Germinal center (tissue), 1 donor: ENCODE measurements at regions not wholly inside any gene's neighbourhood (a gene's known extent, or its start where the extent isn't known, plus 50 kb on each side); places are given as distances from the start of the nearest gene placed in this dataset.
"Not testable (repeated sequence)": the region's sequence is repeated elsewhere in the genome, so short reads cannot be mapped to it uniquely, and the experiment has no call there.

Source experiments
- DNase-seq: peaks from one replicate; pipeline ENCODE4 v3.0.0; 2012; ENCODE audit warnings: mixed read lengths, low spot score

GRCh38 chr7:20839196-20839735, 52.6 kb upstream of the SP8 start:
- no peak for DNase-seq

GRCh38 chr7:20839987-20840386, 53.3 kb upstream of the SP8 start:
- DNase-seq, result no peak

DNA sequence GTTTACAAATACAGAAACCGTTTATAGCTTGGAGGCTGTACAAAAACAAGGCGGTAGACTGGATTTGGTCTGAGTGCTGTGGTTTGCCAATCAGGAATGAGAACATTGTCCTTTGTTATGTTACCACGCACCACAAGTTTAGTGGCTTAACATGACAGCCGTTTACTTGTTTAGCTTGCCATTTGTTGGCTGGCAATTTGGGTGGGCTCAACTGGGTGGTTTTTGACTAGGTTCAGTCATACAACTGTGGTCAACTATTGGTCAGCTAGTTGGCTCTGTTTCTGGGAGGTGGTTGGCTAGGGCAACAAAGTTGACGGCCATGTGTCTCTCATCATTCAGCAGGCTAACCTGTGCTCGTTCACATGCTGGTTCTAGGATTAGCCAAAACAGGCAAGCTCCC, 60.1 kb upstream of the SP8 start:
- no peak for DNase-seq

- no peak for DNase-seq
These were observed 72.3 kb upstream of the SP8 start for GRCh38 chr7:20858951-20859350.

DNA sequence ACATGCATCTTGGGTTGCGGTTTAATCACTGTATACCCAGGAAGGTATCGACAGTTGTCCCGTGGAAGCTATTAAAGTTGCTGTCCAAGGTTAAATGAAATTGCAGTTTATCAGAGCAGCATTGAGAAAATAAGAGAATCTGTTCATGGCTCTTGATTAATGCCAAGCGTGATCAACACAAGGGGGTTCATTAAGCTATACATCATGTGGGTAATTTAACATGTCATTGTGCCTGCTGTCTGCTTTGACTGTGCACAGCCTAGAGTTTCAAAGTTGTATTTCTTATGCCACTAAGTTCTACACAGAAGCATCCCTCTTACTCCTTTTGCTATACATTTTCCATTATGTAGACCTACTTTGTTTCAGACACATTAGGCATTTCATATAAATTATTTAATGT, 74.8 kb upstream of the SP8 start:
- no peak for DNase-seq

- no peak for DNase-seq
These were observed 75.9 kb upstream of the SP8 start for GRCh38 chr7:20862554-20862953.

GRCh38 chr7:20864221-20864620, 77.5 kb upstream of the SP8 start:
- DNase-seq, result no peak

DNA sequence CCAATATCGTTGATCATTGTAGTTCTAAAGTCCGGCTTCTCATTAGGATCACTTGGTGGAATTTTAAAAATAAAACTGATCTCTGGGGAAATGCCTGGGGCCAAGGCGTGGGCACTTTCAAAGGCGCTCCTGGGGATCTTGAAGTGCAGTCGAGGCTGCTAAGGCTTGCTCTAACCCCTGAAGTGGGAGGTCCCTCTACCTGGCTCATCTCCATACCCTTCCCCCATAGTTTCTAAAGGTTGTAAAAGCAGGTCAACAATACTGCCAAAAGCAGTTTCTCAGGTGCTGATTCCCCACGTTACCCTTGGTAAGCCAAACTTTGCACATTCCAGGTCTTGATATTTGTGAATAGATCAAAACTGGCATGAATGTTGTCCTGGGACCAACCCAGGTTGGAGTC, 79.0 kb upstream of the SP8 start:
- DNase-seq, result no peak

DNA sequence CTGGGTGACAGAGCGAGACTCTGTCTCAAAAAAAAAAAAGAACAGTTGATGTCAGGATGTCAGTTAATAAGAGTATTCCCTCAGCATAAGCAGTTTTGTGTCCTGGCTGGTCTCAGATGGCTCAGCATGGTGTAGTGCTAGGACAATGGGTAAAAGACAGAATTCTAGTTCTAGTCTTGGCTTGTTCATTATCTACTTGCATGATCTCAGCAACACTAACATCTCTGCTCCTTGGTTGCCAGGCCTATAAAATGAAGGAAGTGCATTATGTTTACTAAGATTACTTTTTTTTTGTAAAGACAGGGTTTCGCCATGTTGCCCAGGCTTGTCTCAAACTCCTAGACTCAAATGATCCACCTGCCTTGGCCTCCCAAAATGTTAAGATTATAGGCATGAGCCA, 84.3 kb upstream of the SP8 start:
- DNase-seq, result no peak

- DNase-seq, result no peak
These were observed 106.1 kb upstream of the SP8 start for GRCh38 chr7:20892776-20893175.

DNA sequence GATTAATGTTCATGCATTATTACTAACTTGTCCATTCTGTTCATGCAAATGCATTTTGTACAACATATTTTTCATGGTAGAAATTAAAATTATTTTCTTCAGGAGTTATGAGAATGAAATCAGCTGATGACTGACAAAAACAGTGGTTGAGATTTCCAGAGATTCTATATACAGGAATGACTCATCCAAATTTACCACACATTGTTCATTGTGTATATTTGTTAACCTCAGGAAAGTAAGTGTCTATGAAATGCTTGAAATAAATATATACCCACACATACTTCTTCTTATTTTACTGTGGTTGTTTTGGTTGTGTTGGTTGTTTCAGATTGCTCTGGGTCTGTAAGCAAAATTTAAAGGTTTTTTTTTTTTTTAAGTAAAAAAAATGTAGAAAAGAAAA, 108.1 kb upstream of the SP8 start:
- no peak for DNase-seq

- DNase-seq, result no peak
These were observed 108.9 kb upstream of the SP8 start for GRCh38 chr7:20895563-20895962.

DNA sequence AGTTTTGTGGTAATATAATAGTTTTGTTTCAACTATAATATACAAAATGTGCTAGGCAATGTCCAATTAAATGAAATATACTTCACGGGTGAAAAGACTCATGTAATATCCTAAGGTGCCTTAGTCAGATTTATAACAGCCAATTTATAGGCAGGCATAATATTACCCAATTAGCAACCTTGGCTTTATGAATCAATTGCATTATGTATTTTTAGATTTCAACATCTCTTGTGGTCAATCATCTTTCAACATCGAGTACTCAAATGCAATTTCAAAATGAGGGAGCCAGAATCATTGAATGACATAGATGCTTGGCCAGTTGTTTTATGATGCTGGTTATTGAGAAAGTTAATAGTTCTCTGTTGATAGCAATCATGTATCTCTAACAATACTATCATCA, 110.3 kb upstream of the SP8 start:
- no peak for DNase-seq

DNA sequence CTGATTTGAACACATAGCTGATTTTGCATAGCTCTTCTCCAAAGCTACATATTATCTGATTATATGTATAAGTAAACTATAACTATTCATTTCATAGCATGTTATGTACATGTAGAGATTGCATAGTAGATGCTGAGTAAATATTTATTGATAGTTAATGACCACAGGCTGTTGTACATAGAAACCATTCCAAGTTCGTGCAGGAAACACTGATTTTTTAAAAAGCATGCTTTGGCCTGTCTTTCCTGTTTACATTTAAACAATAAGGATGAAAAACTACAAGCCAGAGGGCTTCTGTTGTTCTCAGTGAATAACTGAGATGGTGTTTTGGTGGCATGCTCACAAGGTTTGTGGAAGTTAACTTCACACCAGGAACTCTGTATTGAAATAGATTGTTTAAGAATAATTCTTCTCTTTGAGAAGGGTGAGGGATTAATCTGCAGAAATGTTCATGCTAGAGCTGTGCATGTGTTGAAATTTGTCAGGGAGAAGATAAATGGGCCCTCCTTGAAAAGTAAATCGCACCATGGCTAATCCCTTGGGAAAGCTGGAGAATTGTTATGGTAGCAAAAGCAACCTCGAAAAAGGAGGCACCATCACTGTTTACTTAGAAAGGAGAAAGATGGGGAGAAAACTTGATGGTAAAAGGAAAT, 120.2 kb upstream of the SP8 start:
- DNase-seq, result no peak

- no peak for DNase-seq
These were observed 124.4 kb upstream of the SP8 start for GRCh38 chr7:20911081-20911480.

GRCh38 chr7:20913853-20914252, 127.2 kb upstream of the SP8 start:
- DNase-seq, result no peak

- DNase-seq, result no peak
These were observed 129.6 kb upstream of the SP8 start for GRCh38 chr7:20916311-20916710.

DNA sequence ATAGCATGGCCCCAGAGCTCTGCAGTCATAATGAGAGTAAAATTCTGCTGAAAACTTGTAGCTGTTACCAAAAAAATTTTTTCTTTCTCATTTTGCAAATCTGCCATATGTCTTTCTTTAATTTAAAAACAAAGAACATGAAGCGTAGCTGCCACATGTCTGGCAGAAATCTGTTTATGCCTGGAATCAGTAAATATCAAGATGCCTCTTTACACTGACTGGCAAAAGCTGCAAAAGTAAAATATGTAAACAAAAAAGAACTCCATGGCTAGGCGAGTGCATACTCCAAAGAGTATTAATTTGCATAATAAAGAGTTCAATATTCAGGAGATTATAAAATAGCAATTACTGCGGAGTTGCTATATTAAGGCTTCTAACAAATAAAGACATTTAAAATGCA, 130.9 kb upstream of the SP8 start:
- no peak for DNase-seq

DNA sequence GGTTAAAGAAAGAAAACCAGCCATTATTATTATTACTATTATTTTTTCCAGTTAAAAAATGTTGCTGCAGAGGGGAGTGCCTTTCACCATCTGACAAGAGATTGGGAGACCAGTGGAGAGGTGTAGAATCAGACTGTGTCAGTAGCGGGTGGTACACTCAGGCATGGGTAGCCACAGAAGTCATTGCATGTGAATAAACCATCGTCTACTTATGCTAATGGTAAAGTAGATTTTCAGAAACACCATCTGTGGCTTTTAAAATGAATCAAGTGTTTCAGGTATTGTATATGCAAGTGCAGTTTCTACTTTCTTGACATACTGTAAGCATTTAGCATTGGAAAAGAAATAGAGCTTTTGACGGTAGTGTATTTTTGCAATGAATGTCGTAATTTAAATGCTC, 131.5 kb upstream of the SP8 start:
- DNase-seq, result no peak

- DNase-seq, result not testable (repeated sequence)
These were observed 140.5 kb upstream of the SP8 start for GRCh38 chr7:20927178-20927577.

GRCh38 chr7:20927976-20928375, 141.3 kb upstream of the SP8 start:
- DNase-seq, result no peak

DNA sequence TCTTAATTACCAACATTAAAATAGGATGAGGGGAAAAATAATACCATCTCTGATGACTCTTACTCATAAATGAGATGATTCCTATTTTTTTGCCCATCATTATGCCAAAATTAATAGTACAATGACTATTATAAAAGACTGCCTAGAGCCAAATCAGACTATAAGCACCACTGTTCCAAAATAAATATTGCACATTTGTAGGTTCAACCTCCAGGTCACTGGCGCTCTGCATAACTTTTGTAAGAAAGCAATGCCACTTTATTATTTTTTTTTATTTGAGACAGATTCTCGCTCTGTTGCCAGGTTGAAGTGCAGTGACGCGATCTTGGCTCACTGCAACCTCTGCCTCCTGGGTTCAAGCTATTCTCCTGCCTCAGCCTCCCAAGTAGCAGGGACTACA, 142.5 kb upstream of the SP8 start:
- no peak for DNase-seq

GRCh38 chr7:20931739-20932138, 145.1 kb upstream of the SP8 start:
- DNase-seq, result no peak

DNA sequence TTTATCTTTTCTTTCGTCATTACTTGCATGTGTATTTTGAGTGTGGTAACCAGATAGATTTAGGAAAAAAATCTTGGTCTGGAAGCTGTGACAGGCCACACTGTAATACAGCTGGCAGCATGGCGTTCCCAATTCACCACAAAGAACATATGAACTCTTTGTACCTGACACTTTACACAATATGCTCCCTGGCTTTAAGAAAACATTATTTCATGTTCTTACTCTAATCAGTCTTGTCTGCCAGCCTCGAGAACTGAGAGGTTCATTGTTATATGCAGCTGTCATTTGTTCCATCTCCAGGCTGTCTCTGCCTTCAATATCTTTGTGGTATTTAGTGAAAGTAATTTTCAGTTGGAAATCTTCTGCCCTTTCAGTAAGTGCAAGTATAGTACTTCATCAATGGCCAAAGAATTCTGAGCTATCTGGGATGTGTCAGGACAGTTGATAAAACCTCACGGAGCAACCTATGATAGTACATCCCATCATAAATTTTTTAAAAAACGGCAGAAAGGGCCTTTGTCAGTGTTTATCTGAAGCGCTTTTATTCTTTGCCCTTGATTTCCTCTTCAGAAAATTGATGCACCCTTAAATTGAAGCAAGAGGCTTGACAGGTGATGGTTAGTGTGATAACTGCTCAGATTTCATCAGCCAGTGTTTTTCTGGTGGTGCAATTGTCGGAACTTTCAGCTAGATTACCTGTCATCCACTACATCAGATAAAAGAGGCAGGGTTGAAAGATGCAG, 146.3 kb upstream of the SP8 start:
- no peak for DNase-seq
